ENCODE measurements at regions not wholly inside any gene's neighbourhood (a gene's known extent, or its start where the extent isn't known, plus 50 kb on each side); places are given as distances from the start of the nearest gene placed in this dataset.

- TF ChIP-seq CTCF (IDR thresholded peaks at IDR 0.05; ENCODE audit: insufficient read depth, low read length, poor library complexity, severe bottlenecking) = no peak
- TF ChIP-seq EZH2phosphoT487 (conservative IDR thresholded peaks at IDR 0.05; ENCODE audit: low read length) = no peak
These were observed 58.2 kb upstream of the DKK2 start for GRCh38 chr4:107094332-107094731.

Measured in SU-DHL-6 (cell line).